ENCODE measurements at regions not wholly inside any gene's neighbourhood (a gene's known extent, or its start where the extent isn't known, plus 50 kb on each side); places are given as distances from the start of the nearest gene placed in this dataset.

DNA sequence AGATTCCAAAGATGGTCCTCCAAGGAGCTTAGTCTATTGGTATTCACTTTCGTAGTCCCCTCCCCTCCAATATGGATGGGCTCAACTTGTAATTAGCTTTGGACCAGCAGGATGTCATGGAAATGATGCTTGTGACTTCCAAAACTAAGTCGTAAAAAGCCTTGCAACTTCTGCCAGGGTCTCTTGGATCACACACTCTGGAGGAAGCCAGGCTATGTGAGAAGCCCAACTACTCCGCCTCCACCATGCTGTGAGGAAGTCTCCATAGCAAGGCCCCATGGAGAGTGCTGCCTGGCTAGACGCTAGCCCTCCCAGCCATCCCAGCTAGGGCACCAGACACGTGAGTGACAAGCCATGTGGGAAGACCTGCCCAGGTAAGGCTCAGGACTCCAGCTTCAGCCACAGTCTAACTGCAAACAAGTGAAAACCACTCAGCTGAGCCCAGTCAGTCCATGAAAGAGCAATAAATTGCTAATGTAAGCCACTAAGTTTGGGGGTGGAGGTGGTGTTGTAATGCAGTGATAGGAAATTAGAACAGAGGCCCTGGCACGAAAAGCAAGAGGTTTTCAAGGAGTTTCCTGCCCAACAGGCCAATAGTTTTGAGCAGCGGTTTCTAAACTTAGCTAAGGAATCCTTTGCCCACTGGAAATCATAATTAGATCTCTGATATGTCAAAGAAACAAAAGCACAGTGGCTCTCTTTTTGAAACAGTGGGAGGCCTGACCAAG is 77.5 kb upstream of the GLI2 start:
- Histone ChIP-seq H3K36me3 (ENCODE audit: insufficient read depth, low read length) (no peaks in the 10 kb centered on the region), H3K4me2 (ENCODE audit: insufficient read depth, low read length) (no peak overlapping the region), H3K79me2 (ENCODE audit: insufficient read depth, low read length) (no peaks in the 10 kb centered on the region), H3K4me1 (ENCODE audit: insufficient read depth, low read length) (peaks cover 4% of the 10 kb centered on the region), H4K20me1 (ENCODE audit: insufficient read depth, low read length) (no peaks in the 10 kb centered on the region), H3K9me3 (ENCODE audit: low read depth, low read length) (no peaks in the 10 kb centered on the region), H3K27me3 (ENCODE audit: insufficient read depth, low read length) (no peaks in the 10 kb centered on the region), H3K27ac (ENCODE audit: low read depth, low read length) (no peak overlapping the region), H3K4me3 (ENCODE audit: insufficient read depth, low read length) (no peak overlapping the region), H2AFZ (ENCODE audit: low read length) (no peak overlapping the region)
- DNase-seq (ENCODE audit: insufficient read length, low spot score, missing footprints): no peak
- TF ChIP-seq, protein P1, sequence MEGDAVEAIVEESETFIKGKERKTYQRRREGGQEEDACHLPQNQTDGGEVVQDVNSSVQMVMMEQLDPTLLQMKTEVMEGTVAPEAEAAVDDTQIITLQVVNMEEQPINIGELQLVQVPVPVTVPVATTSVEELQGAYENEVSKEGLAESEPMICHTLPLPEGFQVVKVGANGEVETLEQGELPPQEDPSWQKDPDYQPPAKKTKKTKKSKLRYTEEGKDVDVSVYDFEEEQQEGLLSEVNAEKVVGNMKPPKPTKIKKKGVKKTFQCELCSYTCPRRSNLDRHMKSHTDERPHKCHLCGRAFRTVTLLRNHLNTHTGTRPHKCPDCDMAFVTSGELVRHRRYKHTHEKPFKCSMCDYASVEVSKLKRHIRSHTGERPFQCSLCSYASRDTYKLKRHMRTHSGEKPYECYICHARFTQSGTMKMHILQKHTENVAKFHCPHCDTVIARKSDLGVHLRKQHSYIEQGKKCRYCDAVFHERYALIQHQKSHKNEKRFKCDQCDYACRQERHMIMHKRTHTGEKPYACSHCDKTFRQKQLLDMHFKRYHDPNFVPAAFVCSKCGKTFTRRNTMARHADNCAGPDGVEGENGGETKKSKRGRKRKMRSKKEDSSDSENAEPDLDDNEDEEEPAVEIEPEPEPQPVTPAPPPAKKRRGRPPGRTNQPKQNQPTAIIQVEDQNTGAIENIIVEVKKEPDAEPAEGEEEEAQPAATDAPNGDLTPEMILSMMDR (IDR thresholded peaks at IDR 0.05; ENCODE audit: extremely low read depth, low read depth, low read length): no peak

DNA sequence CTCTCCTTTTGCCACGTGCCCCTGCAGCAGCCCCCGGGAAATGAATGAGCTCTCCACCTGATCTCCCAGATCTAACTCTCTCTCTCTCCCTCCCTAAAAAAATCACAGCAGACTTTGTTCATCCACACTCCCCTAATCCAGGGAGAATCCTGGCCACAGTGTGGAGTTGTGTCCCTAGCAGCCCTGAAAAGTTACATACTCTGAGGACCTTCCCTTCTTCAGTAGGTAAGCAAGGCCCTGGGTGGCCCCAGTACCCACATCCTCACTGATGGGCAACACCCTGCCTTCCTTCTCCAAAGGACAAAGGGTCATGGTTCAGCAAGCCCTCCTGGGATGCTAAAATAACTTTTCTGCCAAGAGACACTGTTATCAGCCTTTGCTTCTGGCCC is 76.9 kb upstream of the GLI2 start:
- no peak overlapping the region for H2AFZ ChIP-seq (ENCODE audit: low read length)
- no peaks in the 10 kb centered on the region for H3K27me3 ChIP-seq (ENCODE audit: insufficient read depth, low read length)
- H3K27ac ChIP-seq (ENCODE audit: low read depth, low read length): no peak overlapping the region
- TF ChIP-seq, protein P1 (IDR thresholded peaks at IDR 0.05; ENCODE audit: extremely low read depth, low read depth, low read length): no peak
- no peak overlapping the region for H3K4me2 ChIP-seq (ENCODE audit: insufficient read depth, low read length)
- peaks cover 3% of the 10 kb centered on the region for H3K4me1 ChIP-seq (ENCODE audit: insufficient read depth, low read length)
- no peak for DNase-seq (ENCODE audit: insufficient read length, low spot score, missing footprints)
- no peaks in the 10 kb centered on the region for H3K9me3 ChIP-seq (ENCODE audit: low read depth, low read length)
- H3K4me3 ChIP-seq (ENCODE audit: insufficient read depth, low read length): no peak overlapping the region
- no peaks in the 10 kb centered on the region for H3K79me2 ChIP-seq (ENCODE audit: insufficient read depth, low read length)
- no peaks in the 10 kb centered on the region for H3K36me3 ChIP-seq (ENCODE audit: insufficient read depth, low read length)
- no peaks in the 10 kb centered on the region for H4K20me1 ChIP-seq (ENCODE audit: insufficient read depth, low read length)

DNA sequence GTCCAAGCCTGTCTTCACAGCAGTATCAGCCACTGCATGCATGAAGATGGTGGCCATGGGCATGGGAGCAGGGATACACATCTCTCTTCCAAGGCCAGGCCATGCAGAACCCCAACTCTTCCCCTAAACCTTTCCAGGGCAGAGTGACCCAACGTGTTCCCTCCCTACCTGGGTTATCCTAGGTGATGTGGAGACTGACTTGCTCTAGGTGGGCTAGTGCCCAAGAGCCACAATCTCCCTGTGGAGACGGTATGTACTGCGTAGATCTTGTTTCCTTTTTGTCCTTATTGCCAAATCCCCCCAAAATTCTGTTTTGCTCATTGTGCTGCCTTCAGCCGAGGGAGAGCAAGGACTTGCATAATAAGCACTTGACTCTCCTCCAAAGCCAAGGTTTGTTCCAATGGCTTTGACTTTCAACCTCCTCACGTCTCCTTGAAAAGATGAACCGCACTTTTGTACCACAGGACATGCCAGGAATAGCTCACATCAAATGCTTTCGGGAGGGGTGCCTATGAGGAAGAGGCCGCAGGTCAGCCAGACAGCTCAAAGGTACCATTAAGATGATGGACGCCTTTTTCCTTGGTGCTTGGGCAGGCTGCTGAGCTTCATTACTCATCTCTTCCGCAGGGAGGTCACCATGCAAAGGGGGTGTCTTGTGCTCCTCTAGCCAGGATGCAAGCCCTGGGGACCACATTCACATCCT is 76.2 kb upstream of the GLI2 start:
- no peaks in the 10 kb centered on the region for H3K79me2 ChIP-seq (ENCODE audit: insufficient read depth, low read length)
- peaks cover 3% of the 10 kb centered on the region for H3K4me1 ChIP-seq (ENCODE audit: insufficient read depth, low read length)
- no peak overlapping the region for H3K27ac ChIP-seq (ENCODE audit: low read depth, low read length)
- H3K27me3 ChIP-seq (ENCODE audit: insufficient read depth, low read length): no peaks in the 10 kb centered on the region
- H3K9me3 ChIP-seq (ENCODE audit: low read depth, low read length): no peaks in the 10 kb centered on the region
- H2AFZ ChIP-seq (ENCODE audit: low read length): no peak overlapping the region
- no peak overlapping the region for H3K4me2 ChIP-seq (ENCODE audit: insufficient read depth, low read length)
- H4K20me1 ChIP-seq (ENCODE audit: insufficient read depth, low read length): no peaks in the 10 kb centered on the region
- H3K4me3 ChIP-seq (ENCODE audit: insufficient read depth, low read length): no peak overlapping the region
- DNase-seq (ENCODE audit: insufficient read length, low spot score, missing footprints): no peak
- H3K36me3 ChIP-seq (ENCODE audit: insufficient read depth, low read length): no peaks in the 10 kb centered on the region
- TF ChIP-seq, protein P1 (IDR thresholded peaks at IDR 0.05; ENCODE audit: extremely low read depth, low read depth, low read length): no peak

DNA sequence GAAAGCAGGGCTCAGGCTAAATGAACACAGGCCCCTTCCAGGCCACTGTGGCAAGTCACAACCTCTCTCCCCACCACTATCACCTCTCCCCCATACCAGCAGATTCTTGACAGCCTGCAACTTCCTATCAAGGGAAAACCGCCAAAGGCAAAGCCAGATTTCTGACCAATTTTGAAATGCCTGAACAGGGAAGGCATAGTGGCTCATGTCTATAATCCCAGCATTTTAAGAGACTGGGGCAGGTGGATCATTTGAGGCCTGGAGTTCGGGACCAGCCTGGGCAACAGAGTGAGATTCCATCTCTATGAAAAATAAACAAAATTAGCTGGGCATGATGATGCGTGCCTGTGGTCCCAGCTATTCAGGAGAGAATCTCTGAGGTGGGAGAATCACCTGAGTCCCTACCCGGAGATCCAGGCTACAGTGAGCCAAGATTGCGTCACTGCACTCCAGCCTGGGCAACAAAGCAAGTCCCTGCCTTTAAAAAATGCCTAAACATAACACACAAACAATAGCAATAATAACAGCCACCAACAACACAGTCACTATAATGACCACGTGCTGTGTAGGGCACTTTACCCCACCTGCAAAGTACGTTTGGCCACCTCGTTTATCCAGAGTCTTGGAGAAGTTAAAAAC is 75.5 kb upstream of the GLI2 start:
- no peaks in the 10 kb centered on the region for H3K27me3 ChIP-seq (ENCODE audit: insufficient read depth, low read length)
- no peak overlapping the region for H3K27ac ChIP-seq (ENCODE audit: low read depth, low read length)
- H3K4me3 ChIP-seq (ENCODE audit: insufficient read depth, low read length): no peak overlapping the region
- TF ChIP-seq, protein P1 (IDR thresholded peaks at IDR 0.05; ENCODE audit: extremely low read depth, low read depth, low read length): no peak
- H3K36me3 ChIP-seq (ENCODE audit: insufficient read depth, low read length): no peaks in the 10 kb centered on the region
- H4K20me1 ChIP-seq (ENCODE audit: insufficient read depth, low read length): no peaks in the 10 kb centered on the region
- no peak overlapping the region for H2AFZ ChIP-seq (ENCODE audit: low read length)
- no peaks in the 10 kb centered on the region for H3K79me2 ChIP-seq (ENCODE audit: insufficient read depth, low read length)
- DNase-seq (ENCODE audit: insufficient read length, low spot score, missing footprints): no peak
- H3K9me3 ChIP-seq (ENCODE audit: low read depth, low read length): no peaks in the 10 kb centered on the region
- H3K4me2 ChIP-seq (ENCODE audit: insufficient read depth, low read length): no peak overlapping the region
- H3K4me1 ChIP-seq (ENCODE audit: insufficient read depth, low read length): peaks cover 3% of the 10 kb centered on the region
